ENCODE measurements at regions not wholly inside any gene's neighbourhood (a gene's known extent, or its start where the extent isn't known, plus 50 kb on each side); places are given as distances from the start of the nearest gene placed in this dataset.

DNA sequence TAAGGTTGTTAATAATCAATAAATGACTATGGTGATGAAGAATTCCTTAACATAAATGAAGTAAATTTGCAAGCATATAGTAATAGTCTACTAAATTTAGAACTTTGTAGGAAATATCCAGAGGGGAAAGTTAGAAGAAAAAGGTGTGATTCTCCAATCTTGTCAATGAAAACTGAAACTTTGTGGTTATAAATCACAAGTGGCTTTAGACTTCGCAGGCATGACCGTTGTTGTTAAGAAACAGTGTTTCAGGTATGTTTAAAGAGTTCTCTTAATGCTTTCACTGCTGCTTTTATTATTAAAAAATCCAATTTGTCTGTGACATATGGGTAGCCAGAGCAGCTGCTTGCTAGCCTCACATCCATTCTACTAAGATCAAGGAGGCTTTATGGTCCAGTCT is 475.6 kb upstream of the ADGRB3 start:
- Histone ChIP-seq H3K9me3 (ENCODE audit: control insufficient read depth in 2 of 3, insufficient read depth in 1 of 3, low read length in 3 of 3) (no peaks in the 10 kb centered on the region), H3K36me3 (ENCODE audit: control insufficient read depth in 2 of 3, insufficient read depth in 3 of 3, low read length in 3 of 3) (no peaks in the 10 kb centered on the region), H3K27me3 (ENCODE audit: control insufficient read depth, insufficient read depth, low read length) (no peaks in the 10 kb centered on the region), H3K9ac (ENCODE audit: low read length in 3 of 3) (no peak overlapping the region), H3K4me3 (ENCODE audit: low read length in 3 of 3) (no peak overlapping the region), H3K4me1 (ENCODE audit: control insufficient read depth in 2 of 3, insufficient read depth in 2 of 3, low read depth in 1 of 3, low read length in 3 of 3) (no peaks in the 10 kb centered on the region), H3K27ac (ENCODE audit: low read depth in 2 of 2, low read length in 2 of 2) (no peak overlapping the region)
- FAIRE-seq (no peak), DNase-seq (no peak)
- TF ChIP-seq, protein P1, sequence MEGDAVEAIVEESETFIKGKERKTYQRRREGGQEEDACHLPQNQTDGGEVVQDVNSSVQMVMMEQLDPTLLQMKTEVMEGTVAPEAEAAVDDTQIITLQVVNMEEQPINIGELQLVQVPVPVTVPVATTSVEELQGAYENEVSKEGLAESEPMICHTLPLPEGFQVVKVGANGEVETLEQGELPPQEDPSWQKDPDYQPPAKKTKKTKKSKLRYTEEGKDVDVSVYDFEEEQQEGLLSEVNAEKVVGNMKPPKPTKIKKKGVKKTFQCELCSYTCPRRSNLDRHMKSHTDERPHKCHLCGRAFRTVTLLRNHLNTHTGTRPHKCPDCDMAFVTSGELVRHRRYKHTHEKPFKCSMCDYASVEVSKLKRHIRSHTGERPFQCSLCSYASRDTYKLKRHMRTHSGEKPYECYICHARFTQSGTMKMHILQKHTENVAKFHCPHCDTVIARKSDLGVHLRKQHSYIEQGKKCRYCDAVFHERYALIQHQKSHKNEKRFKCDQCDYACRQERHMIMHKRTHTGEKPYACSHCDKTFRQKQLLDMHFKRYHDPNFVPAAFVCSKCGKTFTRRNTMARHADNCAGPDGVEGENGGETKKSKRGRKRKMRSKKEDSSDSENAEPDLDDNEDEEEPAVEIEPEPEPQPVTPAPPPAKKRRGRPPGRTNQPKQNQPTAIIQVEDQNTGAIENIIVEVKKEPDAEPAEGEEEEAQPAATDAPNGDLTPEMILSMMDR (IDR thresholded peaks at IDR 0.05; ENCODE audit: borderline replicate concordance, extremely low read depth, insufficient read depth) = no peak
- intact Hi-C loops (cut with DNase I) = no loop called here

DNA sequence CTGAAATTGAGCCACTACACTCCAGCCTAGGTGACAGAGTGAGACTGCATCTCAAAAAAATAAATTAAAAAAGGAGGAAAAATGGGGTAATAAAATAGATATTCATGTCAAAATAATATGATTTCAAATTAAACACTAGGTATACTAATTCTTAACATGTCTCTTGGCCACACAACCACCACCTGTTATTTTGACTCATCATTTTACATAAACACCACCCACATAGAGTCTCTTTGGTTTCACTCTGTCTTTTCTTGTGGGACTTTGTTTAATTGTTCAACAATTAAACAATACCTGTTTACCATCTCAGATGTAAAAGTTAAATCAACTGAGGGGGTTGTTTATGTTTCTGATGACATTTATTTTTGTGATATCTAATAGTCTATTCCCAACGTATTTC is 476.8 kb upstream of the ADGRB3 start:
- DNase-seq (no peak), FAIRE-seq (no peak)
- Histone ChIP-seq H3K36me3 (ENCODE audit: control insufficient read depth in 2 of 3, insufficient read depth in 3 of 3, low read length in 3 of 3) (no peaks in the 10 kb centered on the region), H3K27me3 (ENCODE audit: control insufficient read depth, insufficient read depth, low read length) (no peaks in the 10 kb centered on the region), H3K27ac (ENCODE audit: low read depth in 2 of 2, low read length in 2 of 2) (no peak overlapping the region), H3K4me3 (ENCODE audit: low read length in 3 of 3) (no peak overlapping the region), H3K4me1 (ENCODE audit: control insufficient read depth in 2 of 3, insufficient read depth in 2 of 3, low read depth in 1 of 3, low read length in 3 of 3) (no peaks in the 10 kb centered on the region), H3K9me3 (ENCODE audit: control insufficient read depth in 2 of 3, insufficient read depth in 1 of 3, low read length in 3 of 3) (no peaks in the 10 kb centered on the region), H3K9ac (ENCODE audit: low read length in 3 of 3) (no peak overlapping the region)
- intact Hi-C loops (cut with DNase I) = no loop called here
- TF ChIP-seq, protein P1 (IDR thresholded peaks at IDR 0.05; ENCODE audit: borderline replicate concordance, extremely low read depth, insufficient read depth) = no peak

DNA sequence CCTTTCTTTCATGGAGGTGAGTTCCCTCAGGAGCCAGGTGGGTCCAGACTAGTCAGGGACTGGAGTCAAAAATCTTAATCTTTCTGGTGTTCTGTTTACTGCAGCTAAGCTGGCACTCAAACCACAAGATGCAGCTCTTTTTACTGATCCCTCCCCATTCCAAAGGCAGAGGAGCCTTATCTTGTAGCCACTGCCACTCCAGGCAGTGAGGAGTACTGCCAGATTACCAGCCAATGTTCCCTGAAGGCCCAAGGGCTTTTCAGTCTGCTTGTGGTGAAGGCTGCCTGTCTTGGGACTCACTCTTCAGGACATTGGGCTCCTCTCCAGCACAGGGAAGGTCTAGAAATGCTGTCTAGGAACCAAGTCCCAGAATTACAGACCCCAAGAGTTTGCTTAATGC is 490.4 kb upstream of the ADGRB3 start:
- H3K36me3 ChIP-seq (ENCODE audit: control insufficient read depth in 2 of 3, insufficient read depth in 3 of 3, low read length in 3 of 3) = no peaks in the 10 kb centered on the region
- TF ChIP-seq, protein P1 (IDR thresholded peaks at IDR 0.05; ENCODE audit: borderline replicate concordance, extremely low read depth, insufficient read depth) = no peak
- no peak overlapping the region for H3K27ac ChIP-seq (ENCODE audit: low read depth in 2 of 2, low read length in 2 of 2)

DNA sequence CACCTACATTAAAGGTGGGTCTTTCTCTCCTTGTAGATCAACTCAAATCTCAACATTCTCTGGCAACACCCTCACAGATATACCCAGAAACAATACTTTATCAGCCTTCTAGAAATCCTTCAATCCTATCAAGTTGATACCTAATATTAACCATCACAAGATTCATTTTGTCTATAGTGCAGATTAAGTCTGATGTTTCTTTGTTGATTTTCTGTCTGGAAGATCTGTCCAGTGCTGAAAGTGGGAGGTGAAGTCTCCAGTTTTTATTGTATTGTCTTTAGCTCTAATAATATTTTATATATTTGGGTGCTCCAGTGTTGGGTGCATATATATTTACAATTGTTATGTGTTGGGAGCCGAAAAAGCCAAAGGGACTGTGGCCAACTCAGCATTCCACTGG is 493.9 kb upstream of the ADGRB3 start:
- H3K9me3 ChIP-seq (ENCODE audit: control insufficient read depth in 2 of 3, insufficient read depth in 1 of 3, low read length in 3 of 3) = no peaks in the 10 kb centered on the region
- H3K4me1 ChIP-seq (ENCODE audit: control insufficient read depth in 2 of 3, insufficient read depth in 2 of 3, low read depth in 1 of 3, low read length in 3 of 3) = no peaks in the 10 kb centered on the region
- intact Hi-C loops (cut with DNase I) = no loop called here
- DNase-seq = no peak
- no peak for FAIRE-seq
- no peak overlapping the region for H3K27ac ChIP-seq (ENCODE audit: low read depth in 2 of 2, low read length in 2 of 2)
- TF ChIP-seq, protein P1 (IDR thresholded peaks at IDR 0.05; ENCODE audit: borderline replicate concordance, extremely low read depth, insufficient read depth) = no peak
- no peaks in the 10 kb centered on the region for H3K36me3 ChIP-seq (ENCODE audit: control insufficient read depth in 2 of 3, insufficient read depth in 3 of 3, low read length in 3 of 3)
- H3K27me3 ChIP-seq (ENCODE audit: control insufficient read depth, insufficient read depth, low read length) = no peaks in the 10 kb centered on the region
- H3K4me3 ChIP-seq (ENCODE audit: low read length in 3 of 3) = no peak overlapping the region
- no peak overlapping the region for H3K9ac ChIP-seq (ENCODE audit: low read length in 3 of 3)

More for the DNA sequence above, 490.4 kb upstream of the ADGRB3 start:
- H3K27me3 ChIP-seq (ENCODE audit: control insufficient read depth, insufficient read depth, low read length) = no peaks in the 10 kb centered on the region
- H3K4me1 ChIP-seq (ENCODE audit: control insufficient read depth in 2 of 3, insufficient read depth in 2 of 3, low read depth in 1 of 3, low read length in 3 of 3) = no peaks in the 10 kb centered on the region
- intact Hi-C loops (cut with DNase I) = no loop called here
- H3K9me3 ChIP-seq (ENCODE audit: control insufficient read depth in 2 of 3, insufficient read depth in 1 of 3, low read length in 3 of 3) = no peaks in the 10 kb centered on the region
- H3K4me3 ChIP-seq (ENCODE audit: low read length in 3 of 3) = no peak overlapping the region
- FAIRE-seq = no peak
- no peak for DNase-seq
- no peak overlapping the region for H3K9ac ChIP-seq (ENCODE audit: low read length in 3 of 3)
